ENCODE measurements at regions not wholly inside any gene's neighbourhood (a gene's known extent, or its start where the extent isn't known, plus 50 kb on each side); places are given as distances from the start of the nearest gene placed in this dataset.

DNA sequence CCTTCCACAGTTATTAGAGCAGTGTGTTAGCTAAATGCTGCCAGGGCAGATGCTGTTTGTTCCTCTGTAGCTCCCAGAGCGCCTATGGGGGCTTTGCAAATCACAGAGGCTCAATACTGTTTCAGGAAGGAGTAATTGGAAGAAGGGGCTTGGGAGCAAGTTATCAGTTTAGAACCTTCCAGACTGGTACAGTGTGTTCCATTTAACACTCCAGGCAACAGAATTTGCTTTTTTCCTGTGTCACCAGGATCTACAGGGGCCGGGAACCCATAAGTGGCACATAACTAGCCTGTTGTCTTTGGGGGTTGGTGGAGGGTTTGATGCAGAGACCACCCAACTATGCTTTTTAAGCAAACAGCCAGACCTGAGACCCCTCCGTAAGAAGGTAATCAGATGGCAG, 307.3 kb upstream of the KCNN2 start:
- Histone ChIP-seq H3K4me3 (ENCODE audit: low read length) (peak overlapping the region; percentile 90), H3K27me3 (ENCODE audit: insufficient read depth, low read length) (peaks cover 43% of the 10 kb centered on the region), H3K4me1 (ENCODE audit: insufficient read depth, low read length) (peaks cover 10% of the 10 kb centered on the region; the same call in 1 of the 2 replicates), H3K9ac (ENCODE audit: low read depth, low read length) (peak overlapping the region; percentile 55; the same call in 1 of the 2 replicates), H3K9me3 (ENCODE audit: insufficient read depth, low read depth, low read length) (no peaks in the 10 kb centered on the region), H3K36me3 (ENCODE audit: insufficient read depth, low read depth, low read length) (no peaks in the 10 kb centered on the region), H3K27ac (ENCODE audit: low read length) (no peak overlapping the region)

DNA sequence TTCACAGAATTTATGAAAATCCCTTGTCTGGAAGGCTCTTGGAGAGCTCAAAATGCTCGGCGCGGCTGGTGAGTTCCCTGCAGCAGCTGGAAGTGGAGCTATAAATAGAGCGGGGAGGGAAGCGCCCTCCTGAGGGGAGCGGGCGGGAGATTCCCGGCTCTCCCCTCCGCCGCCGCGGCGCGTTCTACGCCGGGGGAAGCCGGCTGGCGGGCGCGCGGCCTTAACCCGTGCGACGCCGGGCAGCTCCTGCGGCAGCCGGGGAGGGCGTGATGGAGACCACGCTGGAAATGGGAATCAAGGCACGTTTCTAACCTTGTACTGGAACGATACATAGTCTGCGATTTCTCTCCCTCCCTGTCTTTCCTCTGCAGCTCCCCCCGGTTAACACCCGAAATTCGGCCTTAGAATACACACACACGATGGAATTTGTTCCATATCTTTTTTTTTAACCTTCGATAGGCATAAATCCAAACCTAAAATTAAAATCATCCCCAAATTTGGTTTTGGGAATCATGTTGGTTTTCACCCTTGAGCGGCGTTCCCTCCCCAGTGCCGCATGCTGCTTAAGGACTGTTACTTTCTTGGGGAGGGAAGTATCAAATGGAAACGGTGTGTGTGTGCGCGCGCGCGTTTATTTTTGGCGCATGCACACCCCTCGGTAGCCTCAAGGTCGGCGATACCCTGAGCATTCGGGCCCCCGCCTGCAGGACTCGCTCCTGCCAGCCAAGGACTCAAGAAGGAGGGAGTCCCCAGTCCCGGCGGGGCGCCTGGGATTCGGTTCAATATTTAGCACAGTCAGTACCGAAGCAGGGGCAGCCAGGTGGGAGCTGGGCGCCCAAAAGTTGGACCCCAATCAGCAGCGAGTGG, 306.3 kb upstream of the KCNN2 start:
- Histone ChIP-seq H3K4me1 (ENCODE audit: insufficient read depth, low read length) (peaks cover 10% of the 10 kb centered on the region; the same call in 1 of the 2 replicates), H3K4me3 (ENCODE audit: low read length) (peak overlapping the region; percentile 90), H3K27ac (ENCODE audit: low read length) (no peak overlapping the region), H3K9me3 (ENCODE audit: insufficient read depth, low read depth, low read length) (no peaks in the 10 kb centered on the region), H3K9ac (ENCODE audit: low read depth, low read length) (peak overlapping the region; percentile 82; the same call in 1 of the 2 replicates), H3K36me3 (ENCODE audit: insufficient read depth, low read depth, low read length) (no peaks in the 10 kb centered on the region), H3K27me3 (ENCODE audit: insufficient read depth, low read length) (peaks cover 43% of the 10 kb centered on the region)

DNA sequence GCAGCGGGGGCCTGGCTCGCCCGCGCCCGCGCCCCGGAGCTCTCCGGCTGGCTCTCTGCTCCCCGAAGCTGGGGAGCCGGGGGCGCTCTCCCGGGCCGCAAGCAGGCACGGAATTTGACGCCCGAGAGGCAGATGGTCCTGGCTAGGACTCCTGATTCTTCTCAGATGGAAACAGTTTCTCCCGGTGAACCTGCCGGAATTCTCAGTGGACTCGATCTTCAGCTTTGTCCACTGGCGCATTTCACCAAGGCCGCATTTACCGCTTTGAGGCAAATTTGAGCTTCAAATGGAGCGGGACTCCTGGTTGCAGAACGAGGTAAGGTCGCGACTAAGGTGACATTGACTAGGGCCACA, 305.7 kb upstream of the KCNN2 start:
- H3K27ac ChIP-seq (ENCODE audit: low read length) = no peak overlapping the region
- H3K9ac ChIP-seq (ENCODE audit: low read depth, low read length) = peak overlapping the region; percentile 82; the same call in 1 of the 2 replicates
- H3K27me3 ChIP-seq (ENCODE audit: insufficient read depth, low read length) = peaks cover 43% of the 10 kb centered on the region
- H3K4me1 ChIP-seq (ENCODE audit: insufficient read depth, low read length) = peaks cover 10% of the 10 kb centered on the region; the same call in 1 of the 2 replicates
- H3K36me3 ChIP-seq (ENCODE audit: insufficient read depth, low read depth, low read length) = no peaks in the 10 kb centered on the region
- peak overlapping the region; percentile 90 for H3K4me3 ChIP-seq (ENCODE audit: low read length)
- H3K9me3 ChIP-seq (ENCODE audit: insufficient read depth, low read depth, low read length) = no peaks in the 10 kb centered on the region

GRCh38 chr5:114060866-114061265, 301.0 kb upstream of the KCNN2 start:
- H3K9me3 ChIP-seq (ENCODE audit: insufficient read depth, low read depth, low read length) = no peaks in the 10 kb centered on the region
- H3K36me3 ChIP-seq (ENCODE audit: insufficient read depth, low read depth, low read length) = no peaks in the 10 kb centered on the region
- H3K27ac ChIP-seq (ENCODE audit: low read length) = no peak overlapping the region
- H3K9ac ChIP-seq (ENCODE audit: low read depth, low read length) = no peak overlapping the region
- H3K4me1 ChIP-seq (ENCODE audit: insufficient read depth, low read length) = peaks cover 9% of the 10 kb centered on the region; the same call in 1 of the 2 replicates
- peaks cover 21% of the 10 kb centered on the region for H3K27me3 ChIP-seq (ENCODE audit: insufficient read depth, low read length)
- H3K4me3 ChIP-seq (ENCODE audit: low read length) = no peak overlapping the region

- Histone ChIP-seq H3K9me3 (ENCODE audit: insufficient read depth, low read depth, low read length) (no peaks in the 10 kb centered on the region), H3K9ac (ENCODE audit: low read depth, low read length) (no peak overlapping the region), H3K4me1 (ENCODE audit: insufficient read depth, low read length) (peaks cover 9% of the 10 kb centered on the region; the same call in 1 of the 2 replicates), H3K27me3 (ENCODE audit: insufficient read depth, low read length) (no peaks in the 10 kb centered on the region), H3K36me3 (ENCODE audit: insufficient read depth, low read depth, low read length) (no peaks in the 10 kb centered on the region), H3K27ac (ENCODE audit: low read length) (no peak overlapping the region), H3K4me3 (ENCODE audit: low read length) (no peak overlapping the region)
Measured at GRCh38 chr5:114062932-114063867, 298.7 kb upstream of the KCNN2 start.

- Histone ChIP-seq H3K27ac (ENCODE audit: low read length) (no peak overlapping the region), H3K27me3 (ENCODE audit: insufficient read depth, low read length) (no peaks in the 10 kb centered on the region), H3K4me3 (ENCODE audit: low read length) (no peak overlapping the region), H3K9ac (ENCODE audit: low read depth, low read length) (no peak overlapping the region), H3K4me1 (ENCODE audit: insufficient read depth, low read length) (peaks cover 17% of the 10 kb centered on the region), H3K9me3 (ENCODE audit: insufficient read depth, low read depth, low read length) (no peaks in the 10 kb centered on the region), H3K36me3 (ENCODE audit: insufficient read depth, low read depth, low read length) (no peaks in the 10 kb centered on the region)
Measured at GRCh38 chr5:114065912-114066311, 296.0 kb upstream of the KCNN2 start.

DNA sequence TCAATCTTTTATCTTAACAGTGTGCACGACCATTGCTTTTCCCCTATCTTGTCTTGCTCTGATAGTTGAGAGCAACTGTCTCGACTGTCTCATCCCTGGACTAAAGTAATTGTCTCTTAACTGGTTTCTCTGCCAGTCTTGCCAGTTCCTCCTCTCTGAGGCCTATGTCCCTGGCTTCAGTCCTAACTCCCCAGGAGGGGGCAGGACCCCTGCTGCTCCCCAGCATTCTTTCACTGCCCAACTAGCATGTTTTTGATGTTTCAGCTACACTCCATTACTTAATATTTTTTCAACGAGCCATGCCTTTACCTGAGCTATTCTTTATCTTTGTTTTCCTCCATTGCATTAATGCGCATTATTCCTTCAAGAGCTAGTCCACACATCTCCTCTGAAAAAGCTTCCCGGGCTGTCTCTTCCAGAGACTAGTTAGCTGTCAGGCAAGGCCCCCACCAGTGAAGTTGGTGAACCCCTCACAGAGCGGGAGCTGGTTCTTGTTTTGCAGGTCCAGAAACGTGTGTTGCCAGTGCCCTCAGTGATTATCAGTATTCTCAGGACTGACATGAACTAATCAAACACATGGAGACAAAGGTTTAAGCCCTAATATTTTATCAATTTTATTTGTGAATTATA, 291.7 kb upstream of the KCNN2 start:
- H3K27ac ChIP-seq (ENCODE audit: low read length) = no peak overlapping the region
- no peak overlapping the region for H3K9ac ChIP-seq (ENCODE audit: low read depth, low read length)
- H3K4me3 ChIP-seq (ENCODE audit: low read length) = no peak overlapping the region
- no peaks in the 10 kb centered on the region for H3K36me3 ChIP-seq (ENCODE audit: insufficient read depth, low read depth, low read length)
- no peaks in the 10 kb centered on the region for H3K27me3 ChIP-seq (ENCODE audit: insufficient read depth, low read length)
- no peaks in the 10 kb centered on the region for H3K9me3 ChIP-seq (ENCODE audit: insufficient read depth, low read depth, low read length)
- H3K4me1 ChIP-seq (ENCODE audit: insufficient read depth, low read length) = peaks cover 7% of the 10 kb centered on the region

GRCh38 chr5:114089259-114089658, 272.6 kb upstream of the KCNN2 start:
- Histone ChIP-seq H3K9me3 (ENCODE audit: insufficient read depth, low read depth, low read length) (peaks cover 23% of the 10 kb centered on the region), H3K9ac (ENCODE audit: low read depth, low read length) (no peak overlapping the region), H3K4me1 (ENCODE audit: insufficient read depth, low read length) (0 out of 2 replicates have a peak, but pooled peaks cover 4% of the 10 kb centered on the region), H3K27ac (ENCODE audit: low read length) (no peak overlapping the region), H3K36me3 (ENCODE audit: insufficient read depth, low read depth, low read length) (no peaks in the 10 kb centered on the region), H3K4me3 (ENCODE audit: low read length) (no peak overlapping the region), H3K27me3 (ENCODE audit: insufficient read depth, low read length) (no peaks in the 10 kb centered on the region)

DNA sequence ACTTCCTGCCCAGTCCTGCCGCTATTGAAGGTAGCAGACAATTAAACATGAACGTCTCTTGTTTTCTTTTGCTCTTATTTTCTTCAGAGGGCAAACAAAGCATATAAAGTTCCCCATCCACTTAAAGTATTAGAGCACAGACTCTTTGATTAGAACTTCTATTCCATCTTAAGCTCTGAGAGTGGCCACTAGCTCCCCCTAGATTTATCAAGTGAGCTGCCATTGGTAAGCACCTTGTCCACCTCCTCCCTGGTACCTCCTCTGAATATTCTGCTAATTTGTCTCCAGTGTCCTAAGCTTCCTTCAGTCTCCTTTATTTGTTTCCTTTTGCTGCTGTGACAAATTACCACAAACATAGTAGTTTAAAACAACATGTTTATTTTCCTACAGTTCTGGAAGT, 264.3 kb upstream of the KCNN2 start:
- Histone ChIP-seq H3K27me3 (ENCODE audit: insufficient read depth, low read length) (no peaks in the 10 kb centered on the region), H3K9ac (ENCODE audit: low read depth, low read length) (no peak overlapping the region)

DNA sequence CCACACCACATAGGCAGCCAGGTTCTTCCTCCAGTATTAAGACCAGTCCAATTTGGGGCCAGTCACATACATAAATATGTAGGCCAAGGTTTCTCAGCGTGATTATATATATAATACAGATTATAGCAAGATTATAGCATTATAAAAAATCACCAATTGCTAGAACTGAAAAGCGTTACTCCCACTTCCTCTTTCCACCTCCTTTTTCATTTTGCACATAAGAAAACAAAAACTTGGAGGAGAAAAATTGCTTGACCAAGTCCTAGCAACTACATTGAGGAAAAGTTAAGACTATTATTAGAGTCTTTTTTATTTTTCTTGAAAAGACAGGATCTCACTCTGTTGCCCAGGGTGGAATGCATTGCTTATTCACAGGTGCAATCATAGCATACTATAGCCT, 262.7 kb upstream of the KCNN2 start:
- no peak overlapping the region for H3K9ac ChIP-seq (ENCODE audit: low read depth, low read length)
- no peaks in the 10 kb centered on the region for H3K36me3 ChIP-seq (ENCODE audit: insufficient read depth, low read depth, low read length)
- no peaks in the 10 kb centered on the region for H3K27me3 ChIP-seq (ENCODE audit: insufficient read depth, low read length)
- H3K9me3 ChIP-seq (ENCODE audit: insufficient read depth, low read depth, low read length) = no peaks in the 10 kb centered on the region
- no peaks in the 10 kb centered on the region for H3K4me1 ChIP-seq (ENCODE audit: insufficient read depth, low read length)
- H3K27ac ChIP-seq (ENCODE audit: low read length) = no peak overlapping the region
- no peak overlapping the region for H3K4me3 ChIP-seq (ENCODE audit: low read length)

More for the DNA sequence above, 264.3 kb upstream of the KCNN2 start:
- Histone ChIP-seq H3K36me3 (ENCODE audit: insufficient read depth, low read depth, low read length) (no peaks in the 10 kb centered on the region), H3K4me3 (ENCODE audit: low read length) (no peak overlapping the region), H3K27ac (ENCODE audit: low read length) (no peak overlapping the region), H3K4me1 (ENCODE audit: insufficient read depth, low read length) (no peaks in the 10 kb centered on the region), H3K9me3 (ENCODE audit: insufficient read depth, low read depth, low read length) (peaks cover 6% of the 10 kb centered on the region; the same call in 1 of the 2 replicates)

DNA sequence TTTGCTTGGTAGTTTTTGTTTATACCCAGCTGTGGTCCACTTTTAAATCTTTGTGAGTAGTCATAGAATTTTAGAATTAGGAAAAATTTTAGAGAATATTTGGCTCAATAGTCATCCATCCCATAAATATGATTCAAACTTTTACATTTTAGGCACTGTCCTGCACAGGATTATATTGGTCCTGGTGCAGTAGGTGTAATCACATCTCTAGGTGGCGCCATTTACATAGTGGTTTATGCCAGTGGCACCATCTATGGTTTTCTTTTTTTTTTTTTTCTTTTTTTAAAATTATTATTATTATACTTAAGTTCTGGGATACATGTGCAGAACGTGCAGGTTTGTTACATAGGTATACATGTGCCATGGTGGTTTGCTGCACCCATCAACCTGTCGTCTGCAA, 260.7 kb upstream of the KCNN2 start:
- no peaks in the 10 kb centered on the region for H3K27me3 ChIP-seq (ENCODE audit: insufficient read depth, low read length)
- H3K4me3 ChIP-seq (ENCODE audit: low read length) = no peak overlapping the region
- no peak overlapping the region for H3K27ac ChIP-seq (ENCODE audit: low read length)
- H3K9me3 ChIP-seq (ENCODE audit: insufficient read depth, low read depth, low read length) = no peaks in the 10 kb centered on the region
- no peaks in the 10 kb centered on the region for H3K4me1 ChIP-seq (ENCODE audit: insufficient read depth, low read length)
- no peaks in the 10 kb centered on the region for H3K36me3 ChIP-seq (ENCODE audit: insufficient read depth, low read depth, low read length)
- H3K9ac ChIP-seq (ENCODE audit: low read depth, low read length) = no peak overlapping the region

All from iPS-20b (cell line).